ENCODE measurements at regions not wholly inside any gene's neighbourhood (a gene's known extent, or its start where the extent isn't known, plus 50 kb on each side); places are given as distances from the start of the nearest gene placed in this dataset.

GRCh38 chr3:176349706-176350105 lies 847.6 kb downstream of the TBL1XR1 start:
- no TSS peak for BruUV-seq (replicated peaks)
- Histone ChIP-seq H3K27ac (ENCODE audit: extremely low read length, insufficient read depth, low read length) (no peak overlapping the region), H3K4me3 (replicated peaks in 1 of 3; ENCODE audit: insufficient read depth in 1 of 3, low read depth in 2 of 3, low read length in 3 of 3) (no peak overlapping the region), H3K27me3 (ENCODE audit: control insufficient read depth in 1 of 2, insufficient read depth in 2 of 2, low read length in 2 of 2) (no peaks in the 10 kb centered on the region), H3K4me2 (ENCODE audit: low read depth, low read length) (no peak overlapping the region), H3K9ac (ENCODE audit: insufficient read depth, low read depth, low read length) (no peak overlapping the region), H3K4me1 (ENCODE audit: insufficient read depth, low read length) (no peaks in the 10 kb centered on the region), H2AFZ (ENCODE audit: low read length) (no peak overlapping the region), H4K20me1 (ENCODE audit: insufficient read depth, low read length) (no peaks in the 10 kb centered on the region), H3K79me2 (ENCODE audit: insufficient read depth, low read length) (no peaks in the 10 kb centered on the region), H3K9me3 (ENCODE audit: low read length) (peaks cover 73% of the 10 kb centered on the region), H3K36me3 (replicated peaks in 1 of 2; ENCODE audit: control insufficient read depth in 1 of 2, insufficient read depth in 2 of 2, low read length in 2 of 2) (no peaks in the 10 kb centered on the region)
- no peak for FAIRE-seq
- TF ChIP-seq ZNF775 (CRISPR knock-in tag; IDR thresholded peaks at IDR 0.05; ENCODE audit: borderline replicate concordance) = no peak
- TF ChIP-seq ZNF264 (CRISPR knock-in tag; IDR thresholded peaks at IDR 0.05) = no peak
- TF ChIP-seq, protein P1, sequence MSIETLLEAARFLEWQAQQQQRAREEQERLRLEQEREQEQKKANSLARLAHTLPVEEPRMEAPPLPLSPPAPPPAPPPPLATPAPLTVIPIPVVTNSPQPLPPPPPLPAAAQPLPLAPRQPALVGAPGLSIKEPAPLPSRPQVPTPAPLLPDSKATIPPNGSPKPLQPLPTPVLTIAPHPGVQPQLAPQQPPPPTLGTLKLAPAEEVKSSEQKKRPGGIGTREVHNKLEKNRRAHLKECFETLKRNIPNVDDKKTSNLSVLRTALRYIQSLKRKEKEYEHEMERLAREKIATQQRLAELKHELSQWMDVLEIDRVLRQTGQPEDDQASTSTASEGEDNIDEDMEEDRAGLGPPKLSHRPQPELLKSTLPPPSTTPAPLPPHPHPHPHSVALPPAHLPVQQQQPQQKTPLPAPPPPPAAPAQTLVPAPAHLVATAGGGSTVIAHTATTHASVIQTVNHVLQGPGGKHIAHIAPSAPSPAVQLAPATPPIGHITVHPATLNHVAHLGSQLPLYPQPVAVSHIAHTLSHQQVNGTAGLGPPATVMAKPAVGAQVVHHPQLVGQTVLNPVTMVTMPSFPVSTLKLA (IDR thresholded peaks at IDR 0.05) = no peak
- no peak for TF ChIP-seq SALL2 (CRISPR knock-in tag; IDR thresholded peaks at IDR 0.05)
- no peak for TF ChIP-seq ZEB1 (IDR thresholded peaks at IDR 0.05; ENCODE audit: insufficient replicate concordance, low read depth)
- TF ChIP-seq RAD21 (CRISPR knock-in tag; IDR thresholded peaks at IDR 0.05) = no peak
- no peak for TF ChIP-seq FOSL1 (CRISPR knock-in tag; IDR thresholded peaks at IDR 0.05; ENCODE audit: borderline replicate concordance)
- TF ChIP-seq FLYWCH1 (CRISPR knock-in tag; IDR thresholded peaks at IDR 0.05) = no peak
- TF ChIP-seq MIXL1 (CRISPR knock-in tag; IDR thresholded peaks at IDR 0.05) = no peak
- no peak for TF ChIP-seq RNF219 (CRISPR knock-in tag; IDR thresholded peaks at IDR 0.05)
- TF ChIP-seq HNRNPH1 (optimal IDR thresholded peaks at IDR 0.05; ENCODE audit: low read depth, low read length) = no peak
- no peak for TF ChIP-seq ZBTB1 (CRISPR knock-in tag; IDR thresholded peaks at IDR 0.05; ENCODE audit: borderline replicate concordance)
- no peak for TF ChIP-seq ZNF746 (CRISPR knock-in tag; IDR thresholded peaks at IDR 0.05)
- TF ChIP-seq PHF8 (CRISPR knock-in tag; IDR thresholded peaks at IDR 0.05) = no peak
- TF ChIP-seq TCF7L2 (IDR thresholded peaks at IDR 0.05; ENCODE audit: low read depth, low read length) = no peak
- ATAC-seq = no peak
- 0% methylated on average over 1 of the region's 1 CpG for WGBS (ENCODE audit: low lambda C conversion rate)
- in situ Hi-C loops (cut with HindIII; ENCODE audit: extremely low pct_ligation_motif_present, low pct_unique_long_range_greater_than_20kb) (no loop called here), intact Hi-C loops (cut with micrococcal nuclease; ENCODE audit: unreplicated experiment) (no loop called here)
- DNase-seq (ENCODE audit: low spot score) = no peak
- ChIA-PET POLR2A (no interaction called here), CTCF (ENCODE audit: low intra/inter-chr PET ratio, low total read pairs) (no interaction called here)
